ENCODE measurements at regions not wholly inside any gene's neighbourhood (a gene's known extent, or its start where the extent isn't known, plus 50 kb on each side); places are given as distances from the start of the nearest gene placed in this dataset.

GRCh38 chr7:113004726-113005454 is 81.7 kb downstream of the GPR85 start:
- POLR2A ChIA-PET: no interaction called here
- CTCF ChIA-PET: no interaction called here

DNA sequence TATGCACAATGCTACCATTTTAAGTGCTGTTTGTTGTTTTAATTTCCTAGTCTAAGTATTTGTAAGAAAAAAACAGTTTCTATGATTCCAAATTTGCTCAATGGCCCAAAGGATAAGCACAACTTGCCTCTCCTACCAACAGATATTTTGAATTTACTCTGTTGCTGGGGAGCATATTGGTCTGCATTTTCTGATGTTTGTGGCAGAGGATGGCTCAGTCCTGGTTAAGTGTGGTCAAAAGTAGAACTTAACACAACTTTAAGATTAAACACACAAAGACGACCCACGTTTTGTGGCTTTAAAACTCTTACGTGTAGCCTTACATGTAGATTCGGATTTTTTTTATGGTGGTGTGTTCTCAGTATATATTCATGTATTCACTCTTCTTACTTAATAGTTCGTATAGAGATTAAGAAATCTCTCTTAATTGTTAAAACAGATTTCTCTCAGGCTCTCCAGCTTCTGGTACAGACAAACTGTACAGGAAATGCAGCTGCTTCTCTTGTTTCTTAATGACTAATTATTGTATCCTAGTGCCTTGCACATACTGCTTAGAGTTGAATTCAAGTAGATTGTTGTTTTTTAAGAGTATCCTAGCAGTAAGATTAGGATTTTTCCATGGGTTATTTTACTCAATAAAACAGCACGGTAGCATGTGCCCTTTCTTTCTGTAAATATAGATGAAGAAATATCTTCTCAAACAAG is 86.2 kb downstream of the GPR85 start:
- Histone ChIP-seq H3K36me3 (ENCODE audit: control insufficient read depth in 2 of 2, insufficient read depth in 1 of 2, low read length in 2 of 2) (no peaks in the 10 kb centered on the region), H3K4me1 (ENCODE audit: control insufficient read depth, insufficient read depth, low read length) (no peaks in the 10 kb centered on the region), H3K9me3 (ENCODE audit: control insufficient read depth, insufficient read depth, low read depth, low read length) (no peaks in the 10 kb centered on the region), H3K4me3 (ENCODE audit: low read depth, low read length) (no peak overlapping the region), H3K27ac (ENCODE audit: extremely low read depth, low read depth, low read length) (no peak overlapping the region)
- POLR2A ChIA-PET: no interaction called here
- no peak for TF ChIP-seq ZNF560 (tag by site-specific recombination; IDR thresholded peaks at IDR 0.05; ENCODE audit: borderline replicate concordance)
- CTCF ChIA-PET: no interaction called here

More at GRCh38 chr7:113004726-113005454, 81.7 kb downstream of the GPR85 start:
- Histone ChIP-seq H3K4me1 (ENCODE audit: control insufficient read depth, insufficient read depth, low read length) (no peaks in the 10 kb centered on the region), H3K36me3 (ENCODE audit: control insufficient read depth in 2 of 2, insufficient read depth in 1 of 2, low read length in 2 of 2) (no peaks in the 10 kb centered on the region), H3K27ac (ENCODE audit: extremely low read depth, low read depth, low read length) (no peak overlapping the region), H3K4me3 (ENCODE audit: low read depth, low read length) (no peak overlapping the region), H3K9me3 (ENCODE audit: control insufficient read depth, insufficient read depth, low read depth, low read length) (no peaks in the 10 kb centered on the region)
- TF ChIP-seq ZNF133 (tag by site-specific recombination; IDR thresholded peaks at IDR 0.05) (no peak), ZNF174 (tag by site-specific recombination; IDR thresholded peaks at IDR 0.05) (no peak), ZSCAN23 (tag by site-specific recombination; IDR thresholded peaks at IDR 0.05) (no peak), PRDM1 (tag by site-specific recombination; IDR thresholded peaks at IDR 0.05) (no peak), ZNF521 (tag by site-specific recombination; IDR thresholded peaks at IDR 0.05) (no peak), BCL11B (tag by site-specific recombination; IDR thresholded peaks at IDR 0.05; ENCODE audit: low read depth) (no peak), ZFP41 (tag by site-specific recombination; IDR thresholded peaks at IDR 0.05; ENCODE audit: borderline replicate concordance) (no peak), ZNF785 (tag by site-specific recombination; IDR thresholded peaks at IDR 0.05) (no peak), GLIS2 (tag by site-specific recombination; IDR thresholded peaks at IDR 0.05) (no peak)
- TF ChIP-seq, protein P1, sequence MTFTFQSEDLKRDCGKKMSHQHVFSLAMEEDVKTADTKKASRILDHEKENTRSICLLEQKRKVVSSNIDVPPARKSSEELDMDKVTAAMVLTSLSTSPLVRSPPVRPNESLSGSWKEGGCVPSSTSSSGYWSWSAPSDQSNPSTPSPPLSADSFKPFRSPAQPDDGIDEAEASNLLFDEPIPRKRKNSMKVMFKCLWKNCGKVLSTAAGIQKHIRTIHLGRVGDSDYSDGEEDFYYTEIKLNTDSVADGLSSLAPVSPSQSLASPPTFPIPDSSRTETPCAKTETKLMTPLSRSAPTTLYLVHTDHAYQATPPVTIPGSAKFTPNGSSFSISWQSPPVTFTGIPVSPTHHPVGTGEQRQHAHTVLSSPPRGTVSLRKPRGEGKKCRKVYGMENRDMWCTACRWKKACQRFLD (tag by site-specific recombination; IDR thresholded peaks at IDR 0.05): no peak

- ChIA-PET POLR2A (interaction anchor here (1.0 kb wide), 1 partner anchor 58 kb away, joined by 3 read pairs; a partner anchor contains a TSS), CTCF (interaction anchor here (1.4 kb wide), 1 partner anchor 18 kb away, joined by 3 read pairs; no protein-coding TSS in a partner anchor)
- H3K4me1 ChIP-seq (ENCODE audit: control insufficient read depth, insufficient read depth, low read length): no peaks in the 10 kb centered on the region
- H3K9me3 ChIP-seq (ENCODE audit: control insufficient read depth, insufficient read depth, low read depth, low read length): no peaks in the 10 kb centered on the region
- no peak overlapping the region for H3K4me3 ChIP-seq (ENCODE audit: low read depth, low read length)
- H3K27ac ChIP-seq (ENCODE audit: extremely low read depth, low read depth, low read length): no peak overlapping the region
- no peaks in the 10 kb centered on the region for H3K36me3 ChIP-seq (ENCODE audit: control insufficient read depth in 2 of 2, insufficient read depth in 1 of 2, low read length in 2 of 2)
- TF ChIP-seq ZNF585B (tag by site-specific recombination; IDR thresholded peaks at IDR 0.05) (no peak), GLIS1 (tag by site-specific recombination; IDR thresholded peaks at IDR 0.05) (no peak), ZNF416 (tag by site-specific recombination; IDR thresholded peaks at IDR 0.05) (no peak), ZNF600 (tag by site-specific recombination; IDR thresholded peaks at IDR 0.05) (no peak), KLF10 (tag by site-specific recombination; IDR thresholded peaks at IDR 0.05) (no peak), ZBTB7A (tag by site-specific recombination; IDR thresholded peaks at IDR 0.05; ENCODE audit: low read depth) (no peak)
- TF ChIP-seq, protein P2, sequence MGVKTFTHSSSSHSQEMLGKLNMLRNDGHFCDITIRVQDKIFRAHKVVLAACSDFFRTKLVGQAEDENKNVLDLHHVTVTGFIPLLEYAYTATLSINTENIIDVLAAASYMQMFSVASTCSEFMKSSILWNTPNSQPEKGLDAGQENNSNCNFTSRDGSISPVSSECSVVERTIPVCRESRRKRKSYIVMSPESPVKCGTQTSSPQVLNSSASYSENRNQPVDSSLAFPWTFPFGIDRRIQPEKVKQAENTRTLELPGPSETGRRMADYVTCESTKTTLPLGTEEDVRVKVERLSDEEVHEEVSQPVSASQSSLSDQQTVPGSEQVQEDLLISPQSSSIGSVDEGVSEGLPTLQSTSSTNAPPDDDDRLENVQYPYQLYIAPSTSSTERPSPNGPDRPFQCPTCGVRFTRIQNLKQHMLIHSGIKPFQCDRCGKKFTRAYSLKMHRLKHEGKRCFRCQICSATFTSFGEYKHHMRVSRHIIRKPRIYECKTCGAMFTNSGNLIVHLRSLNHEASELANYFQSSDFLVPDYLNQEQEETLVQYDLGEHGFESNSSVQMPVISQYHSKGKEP (tag by site-specific recombination; IDR thresholded peaks at IDR 0.05): no peak
- TF ChIP-seq, protein P3, sequence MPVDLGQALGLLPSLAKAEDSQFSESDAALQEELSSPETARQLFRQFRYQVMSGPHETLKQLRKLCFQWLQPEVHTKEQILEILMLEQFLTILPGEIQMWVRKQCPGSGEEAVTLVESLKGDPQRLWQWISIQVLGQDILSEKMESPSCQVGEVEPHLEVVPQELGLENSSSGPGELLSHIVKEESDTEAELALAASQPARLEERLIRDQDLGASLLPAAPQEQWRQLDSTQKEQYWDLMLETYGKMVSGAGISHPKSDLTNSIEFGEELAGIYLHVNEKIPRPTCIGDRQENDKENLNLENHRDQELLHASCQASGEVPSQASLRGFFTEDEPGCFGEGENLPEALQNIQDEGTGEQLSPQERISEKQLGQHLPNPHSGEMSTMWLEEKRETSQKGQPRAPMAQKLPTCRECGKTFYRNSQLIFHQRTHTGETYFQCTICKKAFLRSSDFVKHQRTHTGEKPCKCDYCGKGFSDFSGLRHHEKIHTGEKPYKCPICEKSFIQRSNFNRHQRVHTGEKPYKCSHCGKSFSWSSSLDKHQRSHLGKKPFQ (tag by site-specific recombination; IDR thresholded peaks at IDR 0.05): no peak
- TF ChIP-seq, protein P4, sequence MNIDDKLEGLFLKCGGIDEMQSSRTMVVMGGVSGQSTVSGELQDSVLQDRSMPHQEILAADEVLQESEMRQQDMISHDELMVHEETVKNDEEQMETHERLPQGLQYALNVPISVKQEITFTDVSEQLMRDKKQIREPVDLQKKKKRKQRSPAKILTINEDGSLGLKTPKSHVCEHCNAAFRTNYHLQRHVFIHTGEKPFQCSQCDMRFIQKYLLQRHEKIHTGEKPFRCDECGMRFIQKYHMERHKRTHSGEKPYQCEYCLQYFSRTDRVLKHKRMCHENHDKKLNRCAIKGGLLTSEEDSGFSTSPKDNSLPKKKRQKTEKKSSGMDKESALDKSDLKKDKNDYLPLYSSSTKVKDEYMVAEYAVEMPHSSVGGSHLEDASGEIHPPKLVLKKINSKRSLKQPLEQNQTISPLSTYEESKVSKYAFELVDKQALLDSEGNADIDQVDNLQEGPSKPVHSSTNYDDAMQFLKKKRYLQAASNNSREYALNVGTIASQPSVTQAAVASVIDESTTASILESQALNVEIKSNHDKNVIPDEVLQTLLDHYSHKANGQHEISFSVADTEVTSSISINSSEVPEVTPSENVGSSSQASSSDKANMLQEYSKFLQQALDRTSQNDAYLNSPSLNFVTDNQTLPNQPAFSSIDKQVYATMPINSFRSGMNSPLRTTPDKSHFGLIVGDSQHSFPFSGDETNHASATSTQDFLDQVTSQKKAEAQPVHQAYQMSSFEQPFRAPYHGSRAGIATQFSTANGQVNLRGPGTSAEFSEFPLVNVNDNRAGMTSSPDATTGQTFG (tag by site-specific recombination; IDR thresholded peaks at IDR 0.05; ENCODE audit: borderline replicate concordance): no peak
- TF ChIP-seq, protein P5, sequence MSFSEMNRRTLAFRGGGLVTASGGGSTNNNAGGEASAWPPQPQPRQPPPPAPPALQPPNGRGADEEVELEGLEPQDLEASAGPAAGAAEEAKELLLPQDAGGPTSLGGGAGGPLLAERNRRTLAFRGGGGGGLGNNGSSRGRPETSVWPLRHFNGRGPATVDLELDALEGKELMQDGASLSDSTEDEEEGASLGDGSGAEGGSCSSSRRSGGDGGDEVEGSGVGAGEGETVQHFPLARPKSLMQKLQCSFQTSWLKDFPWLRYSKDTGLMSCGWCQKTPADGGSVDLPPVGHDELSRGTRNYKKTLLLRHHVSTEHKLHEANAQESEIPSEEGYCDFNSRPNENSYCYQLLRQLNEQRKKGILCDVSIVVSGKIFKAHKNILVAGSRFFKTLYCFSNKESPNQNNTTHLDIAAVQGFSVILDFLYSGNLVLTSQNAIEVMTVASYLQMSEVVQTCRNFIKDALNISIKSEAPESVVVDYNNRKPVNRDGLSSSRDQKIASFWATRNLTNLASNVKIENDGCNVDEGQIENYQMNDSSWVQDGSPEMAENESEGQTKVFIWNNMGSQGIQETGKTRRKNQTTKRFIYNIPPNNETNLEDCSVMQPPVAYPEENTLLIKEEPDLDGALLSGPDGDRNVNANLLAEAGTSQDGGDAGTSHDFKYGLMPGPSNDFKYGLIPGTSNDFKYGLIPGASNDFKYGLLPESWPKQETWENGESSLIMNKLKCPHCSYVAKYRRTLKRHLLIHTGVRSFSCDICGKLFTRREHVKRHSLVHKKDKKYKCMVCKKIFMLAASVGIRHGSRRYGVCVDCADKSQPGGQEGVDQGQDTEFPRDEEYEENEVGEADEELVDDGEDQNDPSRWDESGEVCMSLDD (tag by site-specific recombination; IDR thresholded peaks at IDR 0.05): no peak
Observed at GRCh38 chr7:112997831-112998230, 88.8 kb downstream of the GPR85 start.
